SU-DHL-6 (cell line): ENCODE measurements at regions not wholly inside any gene's neighbourhood (a gene's known extent, or its start where the extent isn't known, plus 50 kb on each side); places are given as distances from the start of the nearest gene placed in this dataset.

Experiments used
- H2AFZ ChIP-seq: fragments of 200-600 bp; sonication (generic); 2 replicates; pipeline ENCODE4 v1.6.1; 2014; ENCODE audit warnings: low read depth, mild to moderate bottlenecking, moderate library complexity, mixed read lengths, antibody characterized with exemption, low read length; ENCODE audit not compliant: severe bottlenecking
- H3F3A ChIP-seq: fragments of 200-600 bp; shearing (Covaris generic); 2 replicates; pipeline ENCODE4 v1.6.0; 2016; ENCODE audit warnings: antibody characterized with exemption, mild to moderate bottlenecking; ENCODE audit not compliant: insufficient read depth
- H3K27ac ChIP-seq: fragments of 200-600 bp; sonication (generic); 2 replicates; pipeline ENCODE4 v1.5.1; 2016; ENCODE audit warnings: low read depth, mild to moderate bottlenecking, low read length, moderate library complexity, mixed read lengths
- H3K27me3 ChIP-seq: fragments of 200-600 bp; sonication (generic), shearing (Covaris generic); 2 replicates; pipeline ENCODE4 v1.6.0; 2014; ENCODE audit warnings: mild to moderate bottlenecking, low read length
- H3K36me3 ChIP-seq: fragments of 200-600 bp; sonication (generic); 2 replicates; pipeline ENCODE4 v1.6.1; 2014; ENCODE audit warnings: mild to moderate bottlenecking, low read length, mixed read lengths
- H3K4me2 ChIP-seq: fragments of 300-600, 200-600 bp; shearing (Covaris generic), sonication (generic); 2 replicates; pipeline ENCODE4 v1.6.0; 2014; ENCODE audit warnings: low read length, low read depth, mild to moderate bottlenecking; ENCODE audit not compliant: poor library complexity, severe bottlenecking
- H3K4me3 ChIP-seq: fragments of 200-600 bp; sonication (generic); 2 replicates; pipeline ENCODE4 v1.5.1; 2014; ENCODE audit warnings: antibody characterized with exemption, low read length, mild to moderate bottlenecking, mixed read lengths; ENCODE audit not compliant: insufficient read depth, poor library complexity, severe bottlenecking
- H3K79me2 ChIP-seq: fragments of 200-600 bp; sonication (generic); 2 replicates; pipeline ENCODE4 v1.6.1; 2014; ENCODE audit warnings: mild to moderate bottlenecking, low read length, moderate library complexity; ENCODE audit not compliant: insufficient read depth
- H3K9ac ChIP-seq: fragments of 200-600 bp; sonication (generic); 2 replicates; pipeline ENCODE4 v1.7.0; 2014; ENCODE audit warnings: mild to moderate bottlenecking, low read length
- H3K9me2 ChIP-seq: fragments of 200-600 bp; sonication (generic); replicated peaks from 2 replicates; pipeline ENCODE4 v1.6.1; 2014; ENCODE audit warnings: low read length; ENCODE audit not compliant: insufficient read depth
- H3K9me3 ChIP-seq: fragments of 200-600 bp; sonication (generic); 2 replicates; pipeline ENCODE4 v1.6.1; 2014; ENCODE audit warnings: low read length, mixed read lengths; ENCODE audit not compliant: insufficient read depth
- H4K20me1 ChIP-seq: fragments of 200-600 bp; sonication (generic); 2 replicates; pipeline ENCODE4 v1.6.1; 2014; ENCODE audit warnings: low read depth, mild to moderate bottlenecking, antibody characterized with exemption, low read length, moderate library complexity, mixed read lengths
- CTCF ChIP-seq: fragments of 200-600 bp; sonication (generic); IDR thresholded peaks from one replicate; pipeline ENCODE4 v1.5.1; 2017; ENCODE audit warnings: antibody characterized with exemption, mild to moderate bottlenecking, low read length, moderate library complexity; ENCODE audit not compliant: insufficient read depth, poor library complexity, severe bottlenecking
- EZH2phosphoT487 ChIP-seq: fragments of 200-600 bp; sonication (generic), shearing (Covaris generic); conservative IDR thresholded peaks from 2 replicates; pipeline ENCODE4 v1.6.1; 2018; ENCODE audit warnings: mild to moderate bottlenecking, antibody characterized with exemption, low read length, moderate library complexity, mixed read lengths

DNA sequence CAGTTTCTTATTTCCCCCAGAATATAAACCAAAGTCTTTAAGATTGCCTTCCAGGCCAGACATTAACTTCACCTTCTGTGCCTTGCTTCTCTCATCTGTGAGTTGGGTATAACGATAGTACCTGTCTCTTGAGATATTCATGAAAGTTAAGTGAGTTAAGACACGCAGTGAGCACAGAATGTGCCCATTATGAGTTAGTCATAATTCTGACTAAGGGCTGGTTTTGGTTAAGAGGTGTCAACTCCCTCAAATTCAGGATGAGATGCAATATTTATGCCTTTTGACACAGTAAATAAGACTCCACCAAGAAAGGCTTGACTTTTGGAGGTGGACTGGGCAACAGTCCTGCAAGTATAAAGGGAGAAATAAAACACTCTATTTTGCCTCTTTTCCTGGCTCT is 528.7 kb upstream of the IGFBP3 start:
- Histone ChIP-seq H3K79me2 (no peaks in the 10 kb centered on the region), H3K27me3 (no peaks in the 10 kb centered on the region), H3K4me3 (no peak overlapping the region), H3K9me3 (no peaks in the 10 kb centered on the region), H3K4me2 (no peak overlapping the region), H3F3A (no peaks in the 10 kb centered on the region), H2AFZ (no peak overlapping the region), H4K20me1 (no peaks in the 10 kb centered on the region), H3K36me3 (no peaks in the 10 kb centered on the region), H3K9me2 (no peaks in the 10 kb centered on the region), H3K9ac (no peak overlapping the region), H3K27ac (no peak overlapping the region)
- TF ChIP-seq CTCF = no peak
- TF ChIP-seq EZH2phosphoT487 = no peak

DNA sequence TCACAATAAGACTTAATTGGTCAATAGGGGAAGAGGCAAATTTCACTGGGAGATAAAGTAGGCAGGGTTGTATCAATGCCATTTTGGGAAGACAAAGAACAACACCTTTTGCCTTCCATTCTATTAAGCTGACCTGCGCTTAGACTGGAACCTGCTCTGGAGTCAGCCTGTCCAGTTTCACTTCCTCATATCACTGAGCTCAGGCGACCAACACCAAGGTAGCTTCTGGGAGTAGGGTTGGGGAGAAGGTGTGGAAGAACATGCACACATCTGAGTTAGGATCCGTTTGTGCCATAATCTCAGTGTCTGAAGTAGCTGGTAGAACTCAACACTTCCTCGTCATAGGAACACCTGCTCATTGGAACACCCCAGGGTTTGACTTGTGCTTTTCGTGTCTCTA is 527.4 kb upstream of the IGFBP3 start:
- no peaks in the 10 kb centered on the region for H3K9me3 ChIP-seq
- no peak overlapping the region for H2AFZ ChIP-seq
- H3K79me2 ChIP-seq = no peaks in the 10 kb centered on the region
- no peak overlapping the region for H3K4me2 ChIP-seq
- no peaks in the 10 kb centered on the region for H3K36me3 ChIP-seq
- H4K20me1 ChIP-seq = no peaks in the 10 kb centered on the region
- H3K9ac ChIP-seq = no peak overlapping the region
- H3K4me3 ChIP-seq = no peak overlapping the region
- no peak overlapping the region for H3K27ac ChIP-seq
- H3F3A ChIP-seq = no peaks in the 10 kb centered on the region
- TF ChIP-seq EZH2phosphoT487 (no peak), CTCF (no peak)
- H3K9me2 ChIP-seq = no peaks in the 10 kb centered on the region
- no peaks in the 10 kb centered on the region for H3K27me3 ChIP-seq

DNA sequence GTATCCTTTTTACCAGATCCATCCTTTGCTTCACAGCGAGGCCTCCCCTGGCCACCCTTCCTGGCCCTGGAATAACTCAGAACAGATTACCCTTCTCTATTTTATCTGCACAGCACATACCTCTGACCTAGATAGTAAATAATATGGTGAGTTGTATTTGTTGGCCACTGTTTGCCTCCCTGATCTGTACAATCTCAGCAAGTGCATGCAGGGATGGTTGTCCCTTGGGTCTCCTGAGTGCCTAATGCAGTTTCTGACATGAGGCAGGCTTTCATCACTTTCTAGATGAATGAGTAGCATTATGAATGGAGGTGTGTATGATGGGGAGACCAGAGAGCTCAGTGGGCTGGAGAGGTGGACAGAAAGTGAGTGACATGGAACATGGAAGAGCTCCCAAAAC is 525.1 kb upstream of the IGFBP3 start:
- Histone ChIP-seq H3K4me2 (no peak overlapping the region), H3K79me2 (no peaks in the 10 kb centered on the region), H2AFZ (no peak overlapping the region), H4K20me1 (no peaks in the 10 kb centered on the region), H3K9me2 (no peaks in the 10 kb centered on the region), H3K36me3 (no peaks in the 10 kb centered on the region), H3K27ac (no peak overlapping the region), H3F3A (no peaks in the 10 kb centered on the region), H3K9me3 (no peaks in the 10 kb centered on the region), H3K4me3 (no peak overlapping the region), H3K27me3 (no peaks in the 10 kb centered on the region), H3K9ac (no peak overlapping the region)
- TF ChIP-seq EZH2phosphoT487 = no peak
- no peak for TF ChIP-seq CTCF

- no peaks in the 10 kb centered on the region for H3K9me2 ChIP-seq
These were observed 523.2 kb upstream of the IGFBP3 start for GRCh38 chr7:46444256-46444655.

More at GRCh38 chr7:46444256-46444655, 523.2 kb upstream of the IGFBP3 start:
- Histone ChIP-seq H3K79me2 (no peaks in the 10 kb centered on the region), H3K36me3 (no peaks in the 10 kb centered on the region), H3K27me3 (no peaks in the 10 kb centered on the region), H3K4me3 (no peak overlapping the region), H2AFZ (no peak overlapping the region), H3K4me2 (no peak overlapping the region), H3F3A (no peaks in the 10 kb centered on the region), H3K9ac (no peak overlapping the region), H3K27ac (no peak overlapping the region), H3K9me3 (no peaks in the 10 kb centered on the region), H4K20me1 (no peaks in the 10 kb centered on the region)
- TF ChIP-seq EZH2phosphoT487 (no peak), CTCF (no peak)
